Kidney epithelial cell (primary cell): ENCODE measurements at regions not wholly inside any gene's neighbourhood (a gene's known extent, or its start where the extent isn't known, plus 50 kb on each side); places are given as distances from the start of the nearest gene placed in this dataset.

Source experiments
- DNase-seq: peaks from one replicate; pipeline ENCODE4 v3.0.0-alpha.2; 2010; ENCODE audit warnings: low read depth
- H3K27me3 ChIP-seq: 2 replicates; pipeline ENCODE4 v1.6.0; 2011; ENCODE audit warnings: low read length; ENCODE audit not compliant: control insufficient read depth, insufficient read depth
- H3K36me3 ChIP-seq: 2 replicates; pipeline ENCODE4 v1.5.1; 2011; ENCODE audit warnings: low read length; ENCODE audit not compliant: control insufficient read depth, insufficient read depth
- H3K4me3 ChIP-seq: 2 replicates; pipeline ENCODE4 v1.5.1; 2011; ENCODE audit warnings: low read depth, mild to moderate bottlenecking, control low read depth, low read length
- CTCF ChIP-seq: IDR thresholded peaks from 2 replicates; pipeline ENCODE4 v1.5.1; 2011; ENCODE audit warnings: mild to moderate bottlenecking, moderate library complexity, low read length, control low read depth, inconsistent platforms; ENCODE audit not compliant: insufficient read depth, poor library complexity, severe bottlenecking

GRCh38 chr14:101639241-101639833 is 78.0 kb downstream of the DIO3 start:
- Histone ChIP-seq H3K36me3 (no peaks in the 10 kb centered on the region), H3K4me3 (no peak overlapping the region), H3K27me3 (no peaks in the 10 kb centered on the region)
- no peak for TF ChIP-seq CTCF
- no peak for DNase-seq

GRCh38 chr14:101643651-101644050 is 82.4 kb downstream of the DIO3 start:
- DNase-seq = no peak
- no peaks in the 10 kb centered on the region for H3K27me3 ChIP-seq
- TF ChIP-seq CTCF = no peak
- H3K36me3 ChIP-seq = no peaks in the 10 kb centered on the region
- H3K4me3 ChIP-seq = no peak overlapping the region

- no peak for TF ChIP-seq CTCF
- no peak overlapping the region for H3K4me3 ChIP-seq
- H3K36me3 ChIP-seq = no peaks in the 10 kb centered on the region
- peaks cover 6% of the 10 kb centered on the region for H3K27me3 ChIP-seq
- DNase-seq = no peak
These were observed 92.8 kb downstream of the DIO3 start for GRCh38 chr14:101654051-101654450.

GRCh38 chr14:101657372-101657771 is 96.1 kb downstream of the DIO3 start:
- DNase-seq = no peak
- no peak for TF ChIP-seq CTCF
- H3K4me3 ChIP-seq = no peak overlapping the region
- H3K27me3 ChIP-seq = peaks cover 6% of the 10 kb centered on the region
- H3K36me3 ChIP-seq = no peaks in the 10 kb centered on the region

- DNase-seq = peak; percentile 2
- Histone ChIP-seq H3K4me3 (no peak overlapping the region), H3K27me3 (peaks cover 6% of the 10 kb centered on the region), H3K36me3 (no peaks in the 10 kb centered on the region)
- peak; percentile 63 for TF ChIP-seq CTCF
These were observed 95.9 kb upstream of the PPP2R5C start for GRCh38 chr14:101665478-101666078.

- Histone ChIP-seq H3K4me3 (no peak overlapping the region), H3K36me3 (no peaks in the 10 kb centered on the region), H3K27me3 (peaks cover 6% of the 10 kb centered on the region)
- no peak for DNase-seq
- no peak for TF ChIP-seq CTCF
These were observed 95.2 kb upstream of the PPP2R5C start for GRCh38 chr14:101666264-101666663.
